Keratinocyte (primary cell): ENCODE measurements at regions not wholly inside any gene's neighbourhood (a gene's known extent, or its start where the extent isn't known, plus 50 kb on each side); places are given as distances from the start of the nearest gene placed in this dataset.

Source experiments
- DNase-seq: peaks from one replicate; pipeline ENCODE4 v3.0.0-alpha.2; 2011; ENCODE audit warnings: low read depth, missing footprints, low spot score
- FAIRE-seq: peaks from 2 replicates; lab custom pipeline; 2011; peaks lifted over from hg19 to GRCh38; lab: Jason Lieb, UNC
- H2AFZ ChIP-seq: 2 replicates; pipeline ENCODE4 v1.6.0; 2012; ENCODE audit warnings: low read length, control low read depth, inconsistent platforms; ENCODE audit not compliant: control insufficient read depth
- H3K27ac ChIP-seq: 2 replicates; pipeline ENCODE4 v1.5.1; 2011; ENCODE audit warnings: low read length; ENCODE audit not compliant: control insufficient read depth, insufficient read depth
- H3K27me3 ChIP-seq: 3 replicates; pipeline ENCODE4 v1.6.0; 2011; ENCODE audit warnings: low read length; ENCODE audit not compliant: control insufficient read depth, insufficient read depth; ENCODE audit errors: extremely low read depth
- H3K36me3 ChIP-seq, 2 experiments: 2 replicates in 1 of 2; 3 replicates in 1 of 2; pipeline ENCODE4 v1.5.1; 2011; ENCODE audit warnings: low read length in 2 of 2, mild to moderate bottlenecking in 1 of 2; ENCODE audit not compliant: control insufficient read depth in 2 of 2, insufficient read depth in 2 of 2; ENCODE audit errors: extremely low read depth in 1 of 2
- H3K4me1 ChIP-seq: 3 replicates; pipeline ENCODE4 v1.5.1; 2011; ENCODE audit warnings: low read length; ENCODE audit not compliant: control insufficient read depth, insufficient read depth; ENCODE audit errors: extremely low read depth
- H3K4me2 ChIP-seq: 3 replicates; pipeline ENCODE4 v1.6.0; 2011; ENCODE audit warnings: low read depth, low read length; ENCODE audit not compliant: control insufficient read depth, insufficient read depth; ENCODE audit errors: extremely low read depth
- H3K4me3 ChIP-seq, 3 experiments: fragments of 200-600 bp in 1 of 3; sonication (generic) in 1 of 3; 2 replicates in 2 of 3; 3 replicates in 1 of 3; pipeline ENCODE4 v1.5.1; 2011 to 2016; ENCODE audit warnings: low read length in 3 of 3, mild to moderate bottlenecking in 3 of 3, control low read depth in 2 of 3, inconsistent platforms in 1 of 3, low read depth in 1 of 3, mixed read lengths in 1 of 3, mixed run types in 1 of 3, moderate library complexity in 1 of 3; ENCODE audit not compliant: control insufficient read depth in 2 of 3, insufficient read depth in 2 of 3; ENCODE audit errors: extremely low read depth in 1 of 3
- H3K79me2 ChIP-seq: 2 replicates; pipeline ENCODE4 v1.6.0; 2012; ENCODE audit warnings: low read length; ENCODE audit not compliant: control insufficient read depth, insufficient read depth
- H3K9ac ChIP-seq: 3 replicates; pipeline ENCODE4 v1.6.0; 2011; ENCODE audit warnings: low read length; ENCODE audit not compliant: control insufficient read depth, insufficient read depth; ENCODE audit errors: extremely low read depth
- H3K9me1 ChIP-seq: 3 replicates; pipeline ENCODE4 v1.6.0; 2011; ENCODE audit warnings: low read length; ENCODE audit not compliant: control insufficient read depth, insufficient read depth; ENCODE audit errors: extremely low read depth
- H3K9me3 ChIP-seq: 2 replicates; pipeline ENCODE4 v1.5.1; 2012; ENCODE audit warnings: low read depth, low read length; ENCODE audit not compliant: control insufficient read depth
- H4K20me1 ChIP-seq: 3 replicates; pipeline ENCODE4 v1.6.0; 2011; ENCODE audit warnings: low read length; ENCODE audit not compliant: control insufficient read depth, insufficient read depth; ENCODE audit errors: extremely low read depth
- CTCF ChIP-seq, 3 experiments: IDR thresholded peaks in 1 of 3; conservative IDR thresholded peaks in 1 of 3; optimal IDR thresholded peaks in 1 of 3; 2 replicates in 2 of 3; 3 replicates in 1 of 3; pipeline versions ENCODE3 to v1.5.1; 2011; ENCODE audit warnings: low read length in 3 of 3, mild to moderate bottlenecking in 3 of 3, moderate library complexity in 2 of 3, control low read depth in 1 of 3, inconsistent platforms in 1 of 3; ENCODE audit not compliant: insufficient read depth in 2 of 3; ENCODE audit errors: extremely low read depth in 1 of 3
- EZH2 ChIP-seq: IDR thresholded peaks from one replicate; pipeline ENCODE4 v1.6.1; 2012; ENCODE audit warnings: inconsistent platforms, mild to moderate bottlenecking, low read length, moderate library complexity
- dilution Hi-C: fragments of 300-500 bp; cut with MboI; formaldehyde crosslinking; loops from one replicate; pipeline ENCODE4 v1.7.0; 2020; ENCODE audit warnings: low sequenced_read_pairs; ENCODE audit not compliant: extremely low pct_ligation_motif_present

DNA sequence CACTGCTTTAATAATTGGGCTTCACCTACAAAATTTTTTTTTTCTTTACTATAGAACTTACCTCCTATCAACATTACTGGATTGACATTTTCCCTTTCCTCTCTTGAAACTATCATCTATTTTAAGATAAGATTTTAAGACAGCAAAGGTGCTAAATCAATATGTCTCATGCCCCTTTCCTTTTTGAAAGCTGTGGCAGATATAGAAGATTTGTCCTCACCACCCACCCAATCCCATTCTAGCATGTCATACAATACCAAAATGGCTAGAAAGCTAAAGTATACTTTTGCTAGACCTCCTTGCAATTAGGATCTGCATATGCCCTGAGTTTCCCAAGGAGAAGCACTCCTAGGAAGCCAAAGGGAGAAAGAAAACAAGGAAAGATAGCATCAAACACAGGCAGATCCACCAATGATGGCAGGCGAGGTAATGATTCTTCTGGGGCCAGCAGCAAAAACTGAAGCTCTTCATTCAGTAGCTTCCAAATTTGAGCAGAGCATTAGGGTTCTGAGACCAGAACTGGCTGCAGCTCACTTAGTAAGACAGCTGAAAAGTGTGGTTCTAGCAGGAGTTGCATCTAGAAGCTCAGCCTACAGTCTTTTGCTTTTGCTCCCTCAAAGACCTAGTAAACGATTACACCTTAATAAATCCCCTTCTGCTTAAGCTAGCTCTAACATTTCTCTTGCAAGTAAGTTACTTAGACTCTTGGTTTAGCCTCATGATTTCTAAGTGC lies 242.1 kb downstream of the ZEB2 start:
- Histone ChIP-seq H4K20me1 (no peaks in the 10 kb centered on the region), H3K79me2 (no peaks in the 10 kb centered on the region), H3K4me3 (no peak overlapping the region), H3K4me2 (no peak overlapping the region), H3K36me3 (no peaks in the 10 kb centered on the region), H3K9me1 (no peaks in the 10 kb centered on the region), H2AFZ (no peak overlapping the region), H3K9ac (no peak overlapping the region), H3K4me1 (no peaks in the 10 kb centered on the region), H3K9me3 (no peaks in the 10 kb centered on the region), H3K27me3 (no peaks in the 10 kb centered on the region), H3K27ac (no peak overlapping the region)
- DNase-seq = no peak
- dilution Hi-C loops = no loop called here
- FAIRE-seq = no peak
- TF ChIP-seq CTCF (optimal IDR thresholded peaks at IDR 0.05 in 1 of 3, IDR thresholded peaks at IDR 0.05 in 1 of 3, conservative IDR thresholded peaks at IDR 0.05 in 1 of 3; ENCODE audit: extremely low read depth in 1 of 3, insufficient read depth in 2 of 3, low read length in 3 of 3) (no peak), EZH2 (no peak)

GRCh38 chr2:144275340-144275739 lies 244.6 kb downstream of the ZEB2 start:
- no peaks in the 10 kb centered on the region for H3K9me1 ChIP-seq
- dilution Hi-C loops = no loop called here
- no peak overlapping the region for H3K27ac ChIP-seq
- no peaks in the 10 kb centered on the region for H4K20me1 ChIP-seq
- no peak overlapping the region for H3K4me3 ChIP-seq
- no peak overlapping the region for H3K9ac ChIP-seq
- no peaks in the 10 kb centered on the region for H3K79me2 ChIP-seq
- DNase-seq = no peak
- H3K9me3 ChIP-seq = no peaks in the 10 kb centered on the region
- no peaks in the 10 kb centered on the region for H3K27me3 ChIP-seq
- no peaks in the 10 kb centered on the region for H3K4me1 ChIP-seq
- FAIRE-seq = no peak
- H3K36me3 ChIP-seq = no peaks in the 10 kb centered on the region
- H2AFZ ChIP-seq = no peak overlapping the region
- no peak overlapping the region for H3K4me2 ChIP-seq
- no peak for TF ChIP-seq EZH2
- no peak for TF ChIP-seq CTCF (optimal IDR thresholded peaks at IDR 0.05 in 1 of 3, IDR thresholded peaks at IDR 0.05 in 1 of 3, conservative IDR thresholded peaks at IDR 0.05 in 1 of 3; ENCODE audit: extremely low read depth in 1 of 3, insufficient read depth in 2 of 3, low read length in 3 of 3)
